ENCODE measurements at regions not wholly inside any gene's neighbourhood (a gene's known extent, or its start where the extent isn't known, plus 50 kb on each side); places are given as distances from the start of the nearest gene placed in this dataset.

- H3K4me3 ChIP-seq (ENCODE audit: control insufficient read depth, low read depth, low read length), result no peak overlapping the region
- no peak for DNase-seq (ENCODE audit: low read depth)
- TF ChIP-seq CTCF (conservative IDR thresholded peaks at IDR 0.05; ENCODE audit: control insufficient read depth, insufficient read depth, low read depth, low read length), result no peak
Observed at GRCh38 chr12:95393191-95393790, 80.7 kb upstream of the METAP2 start.

GRCh38 chr12:95395696-95396095 lies 78.3 kb upstream of the METAP2 start:
- H3K4me3 ChIP-seq (ENCODE audit: control insufficient read depth, low read depth, low read length), result no peak overlapping the region
- no peak for TF ChIP-seq CTCF (conservative IDR thresholded peaks at IDR 0.05; ENCODE audit: control insufficient read depth, insufficient read depth, low read depth, low read length)
- no peak for DNase-seq (ENCODE audit: low read depth)

GRCh38 chr12:95396849-95397468 lies 77.0 kb upstream of the METAP2 start:
- no peak overlapping the region for H3K4me3 ChIP-seq (ENCODE audit: control insufficient read depth, low read depth, low read length)
- TF ChIP-seq CTCF (conservative IDR thresholded peaks at IDR 0.05; ENCODE audit: control insufficient read depth, insufficient read depth, low read depth, low read length), result no peak
- DNase-seq (ENCODE audit: low read depth), result peak; percentile 90

- H3K4me3 ChIP-seq (ENCODE audit: control insufficient read depth, low read depth, low read length), result no peak overlapping the region
- TF ChIP-seq CTCF (conservative IDR thresholded peaks at IDR 0.05; ENCODE audit: control insufficient read depth, insufficient read depth, low read depth, low read length), result no peak
- no peak for DNase-seq (ENCODE audit: low read depth)
Observed at GRCh38 chr12:95397571-95397970, 76.4 kb upstream of the METAP2 start.

- H3K4me3 ChIP-seq (ENCODE audit: control insufficient read depth, low read depth, low read length), result no peak overlapping the region
- TF ChIP-seq CTCF (conservative IDR thresholded peaks at IDR 0.05; ENCODE audit: control insufficient read depth, insufficient read depth, low read depth, low read length), result no peak
- DNase-seq (ENCODE audit: low read depth), result no peak
Observed at GRCh38 chr12:95402096-95402495, 71.9 kb upstream of the METAP2 start.

- no peak overlapping the region for H3K4me3 ChIP-seq (ENCODE audit: control insufficient read depth, low read depth, low read length)
- TF ChIP-seq CTCF (conservative IDR thresholded peaks at IDR 0.05; ENCODE audit: control insufficient read depth, insufficient read depth, low read depth, low read length), result no peak
Observed at GRCh38 chr12:95408201-95408600, 65.8 kb upstream of the METAP2 start.

More at GRCh38 chr12:95408201-95408600, 65.8 kb upstream of the METAP2 start:
- no peak for DNase-seq (ENCODE audit: low read depth)

Measured in fibroblast of mammary gland (primary cell).